ENCODE measurements at regions not wholly inside any gene's neighbourhood (a gene's known extent, or its start where the extent isn't known, plus 50 kb on each side); places are given as distances from the start of the nearest gene placed in this dataset.

GRCh38 chr2:104746299-104746698 is 107.6 kb upstream of the POU3F3 start:
- H3K36me3 Mint-ChIP-seq (ENCODE audit: insufficient read depth in 2 of 2): no peaks in the 10 kb centered on the region
- H3K27me3 Mint-ChIP-seq (ENCODE audit: low read depth): no peaks in the 10 kb centered on the region
- no peak overlapping the region for H3K4me3 Mint-ChIP-seq
- no peaks in the 10 kb centered on the region for H3K4me1 Mint-ChIP-seq (ENCODE audit: low read depth)
- ATAC-seq (replicated peaks in 1 of 2) (no peak), DNase-seq (no peak)
- no peaks in the 10 kb centered on the region for H3K9me3 Mint-ChIP-seq
- H3K27ac Mint-ChIP-seq: no peak overlapping the region

- no peak for DNase-seq
- Mint-ChIP-seq H3K27ac (no peak overlapping the region), H3K27me3 (ENCODE audit: low read depth) (no peaks in the 10 kb centered on the region), H3K4me1 (ENCODE audit: low read depth) (no peaks in the 10 kb centered on the region), H3K36me3 (ENCODE audit: insufficient read depth in 2 of 2) (no peaks in the 10 kb centered on the region), H3K9me3 (no peaks in the 10 kb centered on the region), H3K4me3 (no peak overlapping the region)
- no peak for ATAC-seq (replicated peaks in 1 of 2)
Measured at GRCh38 chr2:104746858-104747257, 107.1 kb upstream of the POU3F3 start.

GRCh38 chr2:104749856-104750460 is 104.0 kb upstream of the POU3F3 start:
- H3K27me3 Mint-ChIP-seq (ENCODE audit: low read depth): no peaks in the 10 kb centered on the region
- no peaks in the 10 kb centered on the region for H3K9me3 Mint-ChIP-seq
- no peak overlapping the region for H3K4me3 Mint-ChIP-seq
- no peaks in the 10 kb centered on the region for H3K4me1 Mint-ChIP-seq (ENCODE audit: low read depth)
- H3K36me3 Mint-ChIP-seq (ENCODE audit: insufficient read depth in 2 of 2): no peaks in the 10 kb centered on the region
- ATAC-seq (replicated peaks in 1 of 2): no peak
- no peak overlapping the region for H3K27ac Mint-ChIP-seq
- no peak for DNase-seq

GRCh38 chr2:104752504-104752903 is 101.4 kb upstream of the POU3F3 start:
- Mint-ChIP-seq H3K4me1 (ENCODE audit: low read depth) (no peaks in the 10 kb centered on the region), H3K27me3 (ENCODE audit: low read depth) (peaks cover 9% of the 10 kb centered on the region), H3K27ac (no peak overlapping the region), H3K36me3 (ENCODE audit: insufficient read depth in 2 of 2) (no peaks in the 10 kb centered on the region), H3K9me3 (no peaks in the 10 kb centered on the region), H3K4me3 (no peak overlapping the region)
- no peak for DNase-seq
- no peak for ATAC-seq (replicated peaks in 1 of 2)

- ATAC-seq (replicated peaks in 1 of 2): no peak
- Mint-ChIP-seq H3K4me1 (ENCODE audit: low read depth) (no peaks in the 10 kb centered on the region), H3K36me3 (ENCODE audit: insufficient read depth in 2 of 2) (no peaks in the 10 kb centered on the region), H3K9me3 (no peaks in the 10 kb centered on the region), H3K4me3 (no peak overlapping the region), H3K27me3 (ENCODE audit: low read depth) (peaks cover 9% of the 10 kb centered on the region), H3K27ac (no peak overlapping the region)
- DNase-seq: no peak
Measured at GRCh38 chr2:104755026-104755878, 98.7 kb upstream of the POU3F3 start.

- H3K9me3 Mint-ChIP-seq: no peaks in the 10 kb centered on the region
- H3K4me1 Mint-ChIP-seq (ENCODE audit: low read depth): no peaks in the 10 kb centered on the region
- no peak overlapping the region for H3K4me3 Mint-ChIP-seq
- no peak overlapping the region for H3K27ac Mint-ChIP-seq
- ATAC-seq (replicated peaks in 1 of 2) (no peak), DNase-seq (no peak)
- H3K27me3 Mint-ChIP-seq (ENCODE audit: low read depth): peaks cover 14% of the 10 kb centered on the region
- H3K36me3 Mint-ChIP-seq (ENCODE audit: insufficient read depth in 2 of 2): no peaks in the 10 kb centered on the region
Measured at GRCh38 chr2:104756118-104756517, 97.8 kb upstream of the POU3F3 start.

- Mint-ChIP-seq H3K9me3 (no peaks in the 10 kb centered on the region), H3K4me1 (ENCODE audit: low read depth) (no peaks in the 10 kb centered on the region), H3K36me3 (ENCODE audit: insufficient read depth in 2 of 2) (no peaks in the 10 kb centered on the region), H3K27me3 (ENCODE audit: low read depth) (peaks cover 16% of the 10 kb centered on the region), H3K27ac (no peak overlapping the region), H3K4me3 (no peak overlapping the region)
- ATAC-seq (replicated peaks in 1 of 2) (no peak), DNase-seq (no peak)
Measured at GRCh38 chr2:104757056-104757455, 96.9 kb upstream of the POU3F3 start.

GRCh38 chr2:104758199-104758620 is 95.7 kb upstream of the POU3F3 start:
- H3K4me3 Mint-ChIP-seq: no peak overlapping the region
- H3K36me3 Mint-ChIP-seq (ENCODE audit: insufficient read depth in 2 of 2): no peaks in the 10 kb centered on the region
- H3K27ac Mint-ChIP-seq: no peak overlapping the region
- no peak for ATAC-seq (replicated peaks in 1 of 2)
- no peaks in the 10 kb centered on the region for H3K9me3 Mint-ChIP-seq
- no peaks in the 10 kb centered on the region for H3K4me1 Mint-ChIP-seq (ENCODE audit: low read depth)
- DNase-seq: no peak
- peaks cover 16% of the 10 kb centered on the region for H3K27me3 Mint-ChIP-seq (ENCODE audit: low read depth)

GRCh38 chr2:104762031-104762430 is 91.9 kb upstream of the POU3F3 start:
- no peaks in the 10 kb centered on the region for H3K9me3 Mint-ChIP-seq
- no peaks in the 10 kb centered on the region for H3K4me1 Mint-ChIP-seq (ENCODE audit: low read depth)
- DNase-seq (no peak), ATAC-seq (replicated peaks in 1 of 2) (no peak)
- no peak overlapping the region for H3K4me3 Mint-ChIP-seq
- peaks cover 7% of the 10 kb centered on the region for H3K27me3 Mint-ChIP-seq (ENCODE audit: low read depth)
- H3K36me3 Mint-ChIP-seq (ENCODE audit: insufficient read depth in 2 of 2): no peaks in the 10 kb centered on the region
- no peak overlapping the region for H3K27ac Mint-ChIP-seq

GRCh38 chr2:104766683-104767082 is 87.2 kb upstream of the POU3F3 start:
- no peak overlapping the region for H3K27ac Mint-ChIP-seq

GRCh38 chr2:104768694-104769093 is 85.2 kb upstream of the POU3F3 start:
- no peaks in the 10 kb centered on the region for H3K4me1 Mint-ChIP-seq (ENCODE audit: low read depth)
- no peak for DNase-seq
- no peak overlapping the region for H3K4me3 Mint-ChIP-seq
- H3K27ac Mint-ChIP-seq: no peak overlapping the region
- peaks cover 0 to 4% of the 10 kb centered on the region in 2 donors for H3K9me3 Mint-ChIP-seq
- peaks cover 0 to 4% of the 10 kb centered on the region in 2 donors for H3K36me3 Mint-ChIP-seq (ENCODE audit: insufficient read depth in 2 of 2)
- ATAC-seq (replicated peaks in 1 of 2): no peak
- peaks cover 6% of the 10 kb centered on the region for H3K27me3 Mint-ChIP-seq (ENCODE audit: low read depth)

More at GRCh38 chr2:104766683-104767082, 87.2 kb upstream of the POU3F3 start:
- ATAC-seq (replicated peaks in 1 of 2): no peak
- Mint-ChIP-seq H3K4me1 (ENCODE audit: low read depth) (no peaks in the 10 kb centered on the region), H3K27me3 (ENCODE audit: low read depth) (peaks cover 6% of the 10 kb centered on the region), H3K36me3 (ENCODE audit: insufficient read depth in 2 of 2) (peaks cover 0 to 4% of the 10 kb centered on the region in 2 donors), H3K9me3 (peaks cover 0 to 4% of the 10 kb centered on the region in 2 donors), H3K4me3 (no peak overlapping the region)
- no peak for DNase-seq

- H3K9me3 Mint-ChIP-seq: peaks cover 0 to 4% of the 10 kb centered on the region in 2 donors
- ATAC-seq (replicated peaks in 1 of 2): no peak
- no peak for DNase-seq
- peaks cover 6% of the 10 kb centered on the region for H3K27me3 Mint-ChIP-seq (ENCODE audit: low read depth)
- no peak overlapping the region for H3K4me3 Mint-ChIP-seq
- H3K4me1 Mint-ChIP-seq (ENCODE audit: low read depth): no peaks in the 10 kb centered on the region
- no peak overlapping the region for H3K27ac Mint-ChIP-seq
- peaks cover 0 to 4% of the 10 kb centered on the region in 2 donors for H3K36me3 Mint-ChIP-seq (ENCODE audit: insufficient read depth in 2 of 2)
Measured at GRCh38 chr2:104769096-104769495, 84.8 kb upstream of the POU3F3 start.

GRCh38 chr2:104772996-104773395 is 80.9 kb upstream of the POU3F3 start:
- Mint-ChIP-seq H3K4me1 (ENCODE audit: low read depth) (no peaks in the 10 kb centered on the region), H3K4me3 (no peak overlapping the region), H3K27me3 (ENCODE audit: low read depth) (peaks cover 6% of the 10 kb centered on the region), H3K27ac (no peak overlapping the region), H3K36me3 (ENCODE audit: insufficient read depth in 2 of 2) (peaks cover 0 to 4% of the 10 kb centered on the region in 2 donors), H3K9me3 (peaks cover 0 to 4% of the 10 kb centered on the region in 2 donors)
- ATAC-seq (replicated peaks in 1 of 2) (no peak), DNase-seq (no peak)

Measured in activated T-cell treated with anti-CD3 and anti-CD28 coated beads, Interleukin-2, amount 50 U/mL, for 72 hours (primary cell).